ENCODE measurements at regions not wholly inside any gene's neighbourhood (a gene's known extent, or its start where the extent isn't known, plus 50 kb on each side); places are given as distances from the start of the nearest gene placed in this dataset.

- no peak for DNase-seq
These were observed 137.8 kb downstream of the UCHL1 start for GRCh38 chr4:41394481-41394894.

GRCh38 chr4:41396214-41396613 lies 139.5 kb downstream of the UCHL1 start:
- DNase-seq, result no peak

GRCh38 chr4:41396869-41397268 lies 140.1 kb downstream of the UCHL1 start:
- DNase-seq, result no peak

GRCh38 chr4:41399231-41399630 lies 138.7 kb upstream of the LIMCH1 start:
- no peak for DNase-seq

GRCh38 chr4:41400296-41400695 lies 137.7 kb upstream of the LIMCH1 start:
- no peak for DNase-seq

- DNase-seq, result no peak
These were observed 132.4 kb upstream of the LIMCH1 start for GRCh38 chr4:41405464-41406112.

GRCh38 chr4:41406113-41406516 lies 131.8 kb upstream of the LIMCH1 start:
- DNase-seq, result no peak

GRCh38 chr4:41408150-41408549 lies 129.8 kb upstream of the LIMCH1 start:
- DNase-seq, result no peak

GRCh38 chr4:41408859-41409593 lies 128.9 kb upstream of the LIMCH1 start:
- no peak for DNase-seq

GRCh38 chr4:41409594-41409895 lies 128.4 kb upstream of the LIMCH1 start:
- no peak for DNase-seq

GRCh38 chr4:41410049-41410448 lies 127.9 kb upstream of the LIMCH1 start:
- no peak for DNase-seq

GRCh38 chr4:41413670-41414411 lies 124.1 kb upstream of the LIMCH1 start:
- DNase-seq, result no peak

- DNase-seq, result no peak
These were observed 123.6 kb upstream of the LIMCH1 start for GRCh38 chr4:41414412-41414779.

- DNase-seq, result peak; percentile 94
These were observed 119.5 kb upstream of the LIMCH1 start for GRCh38 chr4:41418444-41418843.

- DNase-seq, result no peak
These were observed 117.4 kb upstream of the LIMCH1 start for GRCh38 chr4:41420541-41420940.

GRCh38 chr4:41423117-41423516 lies 114.8 kb upstream of the LIMCH1 start:
- DNase-seq, result no peak

- no peak for DNase-seq
These were observed 113.4 kb upstream of the LIMCH1 start for GRCh38 chr4:41424522-41424921.

- DNase-seq, result no peak
These were observed 112.3 kb upstream of the LIMCH1 start for GRCh38 chr4:41425650-41426049.

- DNase-seq, result no peak
These were observed 111.4 kb upstream of the LIMCH1 start for GRCh38 chr4:41426539-41426938.

GRCh38 chr4:41427306-41427882 lies 110.6 kb upstream of the LIMCH1 start:
- peak; percentile 60 for DNase-seq

- no peak for DNase-seq
These were observed 109.9 kb upstream of the LIMCH1 start for GRCh38 chr4:41427931-41428600.

- DNase-seq, result peak; percentile 66
These were observed 109.2 kb upstream of the LIMCH1 start for GRCh38 chr4:41428601-41429279.

- no peak for DNase-seq
These were observed 108.7 kb upstream of the LIMCH1 start for GRCh38 chr4:41429280-41429669.
